Endothelial cell of umbilical vein (primary cell): ENCODE measurements at regions not wholly inside any gene's neighbourhood (a gene's known extent, or its start where the extent isn't known, plus 50 kb on each side); places are given as distances from the start of the nearest gene placed in this dataset.

Experiments
- BruUV-seq: library from RNA; stranded (reverse); fragments of 400-500 nt; replicated peaks from 2 replicates; lab custom pipeline; 2021; lab: Mats Ljungman, UMichigan
- CTCF ChIA-PET: fragments of 300-600, 350-600 bp; sonication (Branson Sonifier 250); formaldehyde crosslinking; loops from one replicate; lab custom pipeline; 2021; ENCODE audit warnings: antibody characterized with exemption, inconsistent platforms; lab: Charles Lee
- POLR2A ChIA-PET: fragments of 300-600, 350-600 bp; sonication (Branson Sonifier 250); formaldehyde crosslinking; loops from one replicate; lab custom pipeline; 2021; ENCODE audit warnings: antibody characterized with exemption, inconsistent platforms; lab: Charles Lee
- DNase-seq: peaks from one replicate; pipeline ENCODE4 v3.0.0-alpha.2; 2011; ENCODE audit warnings: low read depth, low spot score
- FAIRE-seq: peaks from 2 replicates; lab custom pipeline; 2011; peaks lifted over from hg19 to GRCh38; lab: Jason Lieb, UNC
- H2AFZ ChIP-seq: 2 replicates; pipeline ENCODE4 v1.6.0; 2012; ENCODE audit warnings: low read depth, low read length, control low read depth, inconsistent platforms
- H3K27ac ChIP-seq: 2 replicates; pipeline ENCODE4 v1.5.1; 2011; ENCODE audit warnings: low read depth, mild to moderate bottlenecking, control low read depth, low read length, moderate library complexity; ENCODE audit not compliant: insufficient read depth
- H3K27me3 ChIP-seq, 2 experiments: 2 replicates each; pipeline versions ENCODE4 v1.6.0 to v1.6.1; 2011; ENCODE audit warnings: low read length in 2 of 2, mixed read lengths in 1 of 2; ENCODE audit not compliant: control insufficient read depth in 2 of 2, insufficient read depth in 2 of 2
- H3K36me3 ChIP-seq, 2 experiments: 2 replicates in 1 of 2; 3 replicates in 1 of 2; pipeline ENCODE4 v1.5.1; 2011; ENCODE audit warnings: low read length in 2 of 2, mild to moderate bottlenecking in 1 of 2, moderate library complexity in 1 of 2; ENCODE audit not compliant: control insufficient read depth in 2 of 2, insufficient read depth in 2 of 2; ENCODE audit errors: extremely low read depth in 1 of 2
- H3K4me1 ChIP-seq: 3 replicates; pipeline ENCODE4 v1.5.1; 2011; ENCODE audit warnings: mild to moderate bottlenecking, low read length; ENCODE audit not compliant: control insufficient read depth, insufficient read depth; ENCODE audit errors: extremely low read depth
- H3K4me2 ChIP-seq: 2 replicates; pipeline ENCODE4 v1.6.1; 2011; ENCODE audit warnings: low read length, control low read depth, mixed read lengths; ENCODE audit not compliant: insufficient read depth
- H3K4me3 ChIP-seq, 3 experiments: fragments of 200-600 bp in 1 of 3; sonication (generic), shearing (Covaris generic) in 1 of 3; replicated peaks in 1 of 3; 2 replicates each; pipeline ENCODE4 v1.5.1; 2011 to 2016; ENCODE audit warnings: control low read depth in 3 of 3, low read length in 3 of 3, mild to moderate bottlenecking in 2 of 3, inconsistent platforms in 1 of 3, low read depth in 1 of 3, moderate library complexity in 1 of 3; ENCODE audit not compliant: insufficient read depth in 1 of 3
- H3K79me2 ChIP-seq: 2 replicates; pipeline ENCODE4 v1.6.0; 2012; ENCODE audit warnings: low read length, inconsistent platforms; ENCODE audit not compliant: control insufficient read depth, insufficient read depth
- H3K9ac ChIP-seq: replicated peaks from 2 replicates; pipeline ENCODE3; 2011; ENCODE audit warnings: low read length, control low read depth; ENCODE audit not compliant: insufficient read depth; ENCODE audit errors: extremely low read depth
- H3K9me1 ChIP-seq: replicated peaks from 3 replicates; pipeline ENCODE4 v1.6.0; 2011; ENCODE audit warnings: mild to moderate bottlenecking, low read length; ENCODE audit not compliant: control insufficient read depth, insufficient read depth; ENCODE audit errors: extremely low read depth
- H3K9me3 ChIP-seq: replicated peaks from 2 replicates; pipeline ENCODE4 v1.5.1; 2012; ENCODE audit warnings: low read length, inconsistent platforms; ENCODE audit not compliant: control insufficient read depth, insufficient read depth
- H4K20me1 ChIP-seq: replicated peaks from 2 replicates; pipeline ENCODE3; 2011; ENCODE audit warnings: mild to moderate bottlenecking, low read length; ENCODE audit not compliant: control insufficient read depth, insufficient read depth; ENCODE audit errors: extremely low read depth
- EZH2 ChIP-seq: IDR thresholded peaks from 2 replicates; pipeline ENCODE4 v1.6.1; 2012; ENCODE audit warnings: borderline replicate concordance, low read depth, mild to moderate bottlenecking, moderate library complexity, low read length, inconsistent platforms; ENCODE audit not compliant: severe bottlenecking
- FOS ChIP-seq: IDR thresholded peaks from 2 replicates; pipeline ENCODE4 v1.6.1; 2011; ENCODE audit warnings: mild to moderate bottlenecking, low read length, moderate library complexity, borderline replicate concordance; ENCODE audit not compliant: insufficient read depth
- GATA2 ChIP-seq: IDR thresholded peaks from 2 replicates; pipeline ENCODE4 v1.7.0; 2011; ENCODE audit warnings: low read depth, mild to moderate bottlenecking, moderate library complexity, mixed read lengths, low read length; ENCODE audit not compliant: insufficient read length, insufficient read depth
- JUN ChIP-seq: IDR thresholded peaks from 2 replicates; pipeline ENCODE4 v1.6.1; 2011; ENCODE audit warnings: borderline replicate concordance, low read depth; ENCODE audit not compliant: insufficient read length, insufficient read depth
- MYC ChIP-seq: IDR thresholded peaks from one replicate; pipeline ENCODE4 v1.6.1; 2011; ENCODE audit warnings: mild to moderate bottlenecking, low read depth, low read length
- POLR2A ChIP-seq: IDR thresholded peaks from 2 replicates; pipeline ENCODE4 v1.6.1; 2012; ENCODE audit warnings: low read depth, mild to moderate bottlenecking, control low read depth, low read length
- POLR2AphosphoS5 ChIP-seq: IDR thresholded peaks from 2 replicates; pipeline ENCODE4 v1.6.1; 2012; ENCODE audit warnings: low read depth, mild to moderate bottlenecking, control low read depth, low read length, moderate library complexity; ENCODE audit not compliant: insufficient read depth
- dilution Hi-C: fragments of 300-500 bp; cut with MboI; formaldehyde crosslinking; loops from one replicate; pipeline ENCODE4 v1.15.0; 2019; ENCODE audit warnings: low sequenced_read_pairs; ENCODE audit not compliant: extremely low pct_ligation_motif_present
- intact Hi-C: fragments of 100-400 bp; cut with micrococcal nuclease; formaldehyde crosslinking; loops from one replicate; pipeline ENCODE4 v1.10.0; 2022
- TF ChIP-seq, protein P1 (sequence below): IDR thresholded peaks from 2 replicates; pipeline ENCODE4 v1.6.1; 2011; ENCODE audit not compliant: insufficient read depth, insufficient read length
- TF ChIP-seq, protein P2 (sequence below), 2 donors: IDR thresholded peaks; 1 replicate in 1 of 2; 2 replicates in 1 of 2; pipeline ENCODE4 v1.5.1; 2011; ENCODE audit warnings: low read length in 2 of 2, mild to moderate bottlenecking in 2 of 2, moderate library complexity in 2 of 2, control low read depth in 1 of 2, inconsistent platforms in 1 of 2, low read depth in 1 of 2; ENCODE audit not compliant: insufficient read depth in 1 of 2; ENCODE audit errors: extremely low read depth in 1 of 2

DNA sequence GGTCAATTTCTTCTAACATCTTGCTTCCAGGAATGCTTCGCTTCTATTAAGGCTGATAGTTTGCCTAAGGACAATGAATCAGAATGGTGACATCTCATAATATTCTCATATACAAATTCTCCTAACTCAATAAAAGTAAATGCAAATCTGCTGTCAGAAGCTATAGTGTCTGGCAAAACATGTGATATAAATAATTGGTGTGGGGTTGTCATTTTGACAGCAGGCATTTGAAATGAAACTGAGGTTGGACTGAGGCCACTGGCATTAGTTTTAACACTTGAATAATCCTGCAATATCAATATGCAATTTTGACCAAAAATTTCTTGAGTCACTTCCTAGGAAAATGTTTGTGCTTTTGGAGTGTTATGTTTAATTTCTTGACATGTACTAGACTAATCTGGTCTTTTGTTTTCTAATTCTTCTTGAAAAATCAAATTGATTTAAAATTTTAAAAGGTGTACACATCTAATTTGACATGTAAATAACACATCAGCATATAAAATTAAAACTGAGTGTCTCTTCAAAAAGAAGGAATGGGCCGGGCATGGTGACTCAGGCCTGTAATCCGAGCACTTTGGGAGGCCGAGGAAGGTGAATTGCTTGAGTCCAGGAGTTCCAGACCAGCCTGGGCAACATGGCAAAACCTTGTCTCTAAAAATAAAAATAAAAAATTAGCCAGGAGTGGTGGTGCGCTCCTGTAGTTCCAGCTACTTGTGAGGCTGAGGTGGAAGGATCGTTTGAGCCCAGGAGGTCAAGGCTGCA lies 92.3 kb upstream of the BTG1 start:
- TF ChIP-seq MYC (no peak), GATA2 (no peak), FOS (no peak), POLR2A (no peak), JUN (no peak), POLR2AphosphoS5 (no peak), EZH2 (no peak)
- TF ChIP-seq, protein P1, sequence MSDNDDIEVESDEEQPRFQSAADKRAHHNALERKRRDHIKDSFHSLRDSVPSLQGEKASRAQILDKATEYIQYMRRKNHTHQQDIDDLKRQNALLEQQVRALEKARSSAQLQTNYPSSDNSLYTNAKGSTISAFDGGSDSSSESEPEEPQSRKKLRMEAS = no peak
- TF ChIP-seq, protein P2, sequence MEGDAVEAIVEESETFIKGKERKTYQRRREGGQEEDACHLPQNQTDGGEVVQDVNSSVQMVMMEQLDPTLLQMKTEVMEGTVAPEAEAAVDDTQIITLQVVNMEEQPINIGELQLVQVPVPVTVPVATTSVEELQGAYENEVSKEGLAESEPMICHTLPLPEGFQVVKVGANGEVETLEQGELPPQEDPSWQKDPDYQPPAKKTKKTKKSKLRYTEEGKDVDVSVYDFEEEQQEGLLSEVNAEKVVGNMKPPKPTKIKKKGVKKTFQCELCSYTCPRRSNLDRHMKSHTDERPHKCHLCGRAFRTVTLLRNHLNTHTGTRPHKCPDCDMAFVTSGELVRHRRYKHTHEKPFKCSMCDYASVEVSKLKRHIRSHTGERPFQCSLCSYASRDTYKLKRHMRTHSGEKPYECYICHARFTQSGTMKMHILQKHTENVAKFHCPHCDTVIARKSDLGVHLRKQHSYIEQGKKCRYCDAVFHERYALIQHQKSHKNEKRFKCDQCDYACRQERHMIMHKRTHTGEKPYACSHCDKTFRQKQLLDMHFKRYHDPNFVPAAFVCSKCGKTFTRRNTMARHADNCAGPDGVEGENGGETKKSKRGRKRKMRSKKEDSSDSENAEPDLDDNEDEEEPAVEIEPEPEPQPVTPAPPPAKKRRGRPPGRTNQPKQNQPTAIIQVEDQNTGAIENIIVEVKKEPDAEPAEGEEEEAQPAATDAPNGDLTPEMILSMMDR (IDR thresholded peaks at IDR 0.05; ENCODE audit: extremely low read depth in 1 of 2, insufficient read depth in 1 of 2, low read depth in 1 of 2, low read length in 2 of 2) = no peak
- H3K27ac ChIP-seq = no peak overlapping the region
- intact Hi-C loops (no loop called here), dilution Hi-C loops (no loop called here)
- H3K9me3 ChIP-seq = no peaks in the 10 kb centered on the region
- H2AFZ ChIP-seq = no peak overlapping the region
- no peaks in the 10 kb centered on the region for H3K79me2 ChIP-seq
- BruUV-seq = no TSS peak
- H3K27me3 ChIP-seq = no peaks in the 10 kb centered on the region
- no peak overlapping the region for H3K9ac ChIP-seq
- no peak for DNase-seq
- H3K9me1 ChIP-seq = no peaks in the 10 kb centered on the region
- H4K20me1 ChIP-seq = no peaks in the 10 kb centered on the region
- no peak for FAIRE-seq
- H3K4me1 ChIP-seq = no peaks in the 10 kb centered on the region
- H3K36me3 ChIP-seq = no peaks in the 10 kb centered on the region
- CTCF ChIA-PET = no interaction called here
- POLR2A ChIA-PET = no interaction called here
- H3K4me3 ChIP-seq = no peak overlapping the region
- H3K4me2 ChIP-seq = no peak overlapping the region
